ENCODE measurements at regions not wholly inside any gene's neighbourhood (a gene's known extent, or its start where the extent isn't known, plus 50 kb on each side); places are given as distances from the start of the nearest gene placed in this dataset.

DNA sequence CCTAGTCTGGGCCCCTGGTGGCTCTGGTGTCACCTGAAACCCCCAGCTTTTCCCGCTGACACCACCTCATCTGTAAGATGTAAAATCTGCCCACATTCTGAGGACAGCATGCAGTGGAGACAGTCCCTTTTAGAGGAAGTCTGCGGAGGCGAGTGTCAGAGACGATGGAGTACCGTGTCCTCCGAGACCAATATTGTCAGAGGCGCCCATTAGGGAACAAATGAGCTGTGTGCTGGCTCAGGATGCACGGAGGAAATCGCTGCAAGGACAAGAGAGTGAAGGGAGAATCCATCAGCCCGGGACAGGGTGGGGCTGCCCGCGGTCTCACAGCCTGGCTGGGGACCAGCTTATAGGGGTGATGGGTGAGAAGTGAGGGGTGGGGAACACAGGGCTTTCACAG lies 214.8 kb downstream of the MATN1 start:
- Histone ChIP-seq H3K36me3 (no peaks in the 10 kb centered on the region), H3K27ac (no peak overlapping the region), H3K27me3 (no peaks in the 10 kb centered on the region), H3K4me1 (no peaks in the 10 kb centered on the region), H3K9me3 (no peaks in the 10 kb centered on the region), H3K4me3 (no peak overlapping the region)
- WGBS, 2 donors, result 49 to 51% methylated on average over 12 of the region's 12 CpGs
- DNase-seq (ENCODE audit: low spot score in 2 of 2), result no peak
- no peak for TF ChIP-seq EP300 (IDR thresholded peaks at IDR 0.05)
- TF ChIP-seq, protein P1, sequence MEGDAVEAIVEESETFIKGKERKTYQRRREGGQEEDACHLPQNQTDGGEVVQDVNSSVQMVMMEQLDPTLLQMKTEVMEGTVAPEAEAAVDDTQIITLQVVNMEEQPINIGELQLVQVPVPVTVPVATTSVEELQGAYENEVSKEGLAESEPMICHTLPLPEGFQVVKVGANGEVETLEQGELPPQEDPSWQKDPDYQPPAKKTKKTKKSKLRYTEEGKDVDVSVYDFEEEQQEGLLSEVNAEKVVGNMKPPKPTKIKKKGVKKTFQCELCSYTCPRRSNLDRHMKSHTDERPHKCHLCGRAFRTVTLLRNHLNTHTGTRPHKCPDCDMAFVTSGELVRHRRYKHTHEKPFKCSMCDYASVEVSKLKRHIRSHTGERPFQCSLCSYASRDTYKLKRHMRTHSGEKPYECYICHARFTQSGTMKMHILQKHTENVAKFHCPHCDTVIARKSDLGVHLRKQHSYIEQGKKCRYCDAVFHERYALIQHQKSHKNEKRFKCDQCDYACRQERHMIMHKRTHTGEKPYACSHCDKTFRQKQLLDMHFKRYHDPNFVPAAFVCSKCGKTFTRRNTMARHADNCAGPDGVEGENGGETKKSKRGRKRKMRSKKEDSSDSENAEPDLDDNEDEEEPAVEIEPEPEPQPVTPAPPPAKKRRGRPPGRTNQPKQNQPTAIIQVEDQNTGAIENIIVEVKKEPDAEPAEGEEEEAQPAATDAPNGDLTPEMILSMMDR (IDR thresholded peaks at IDR 0.05), result no peak
- TF ChIP-seq POLR2A (IDR thresholded peaks at IDR 0.05), result no peak

- no peak overlapping the region for H3K4me3 ChIP-seq
- 90 to 93% methylated on average over 3 of the region's 3 CpGs for WGBS, 2 donors
- no peaks in the 10 kb centered on the region for H3K9me3 ChIP-seq
- TF ChIP-seq EP300 (IDR thresholded peaks at IDR 0.05) (no peak), POLR2A (IDR thresholded peaks at IDR 0.05) (no peak)
- TF ChIP-seq, protein P1 (IDR thresholded peaks at IDR 0.05), result no peak
- no peak for DNase-seq (ENCODE audit: low spot score in 2 of 2)
- no peaks in the 10 kb centered on the region for H3K27me3 ChIP-seq
- H3K4me1 ChIP-seq, result no peaks in the 10 kb centered on the region
- no peak overlapping the region for H3K27ac ChIP-seq
- H3K36me3 ChIP-seq, result no peaks in the 10 kb centered on the region
Observed at GRCh38 chr1:30508175-30508448, 215.3 kb downstream of the MATN1 start.

GRCh38 chr1:30507401-30508174 lies 215.8 kb downstream of the MATN1 start:
- Histone ChIP-seq H3K27ac (no peak overlapping the region), H3K4me1 (no peaks in the 10 kb centered on the region), H3K36me3 (no peaks in the 10 kb centered on the region), H3K9me3 (no peaks in the 10 kb centered on the region), H3K27me3 (no peaks in the 10 kb centered on the region), H3K4me3 (no peak overlapping the region)
- DNase-seq (ENCODE audit: low spot score in 2 of 2), result no peak
- WGBS, 2 donors, result 69 to 79% methylated on average over 9 to 11 of the region's 11 CpGs
- TF ChIP-seq POLR2A (IDR thresholded peaks at IDR 0.05) (no peak), EP300 (IDR thresholded peaks at IDR 0.05) (no peak)
- TF ChIP-seq, protein P1 (IDR thresholded peaks at IDR 0.05), result no peak

GRCh38 chr1:30507016-30507312 lies 216.4 kb downstream of the MATN1 start:
- WGBS, 2 donors, result 95 to 100% methylated on average over 2 of the region's 2 CpGs
- Histone ChIP-seq H3K36me3 (no peaks in the 10 kb centered on the region), H3K9me3 (peaks cover 0 to 2% (median 0%) of the 10 kb centered on the region in 4 donors), H3K4me3 (no peak overlapping the region), H3K4me1 (no peaks in the 10 kb centered on the region), H3K27me3 (no peaks in the 10 kb centered on the region), H3K27ac (no peak overlapping the region)
- no peak for TF ChIP-seq EP300 (IDR thresholded peaks at IDR 0.05)
- no peak for TF ChIP-seq POLR2A (IDR thresholded peaks at IDR 0.05)
- TF ChIP-seq, protein P1 (IDR thresholded peaks at IDR 0.05), result no peak
- no peak for DNase-seq (ENCODE audit: low spot score in 2 of 2)

DNA sequence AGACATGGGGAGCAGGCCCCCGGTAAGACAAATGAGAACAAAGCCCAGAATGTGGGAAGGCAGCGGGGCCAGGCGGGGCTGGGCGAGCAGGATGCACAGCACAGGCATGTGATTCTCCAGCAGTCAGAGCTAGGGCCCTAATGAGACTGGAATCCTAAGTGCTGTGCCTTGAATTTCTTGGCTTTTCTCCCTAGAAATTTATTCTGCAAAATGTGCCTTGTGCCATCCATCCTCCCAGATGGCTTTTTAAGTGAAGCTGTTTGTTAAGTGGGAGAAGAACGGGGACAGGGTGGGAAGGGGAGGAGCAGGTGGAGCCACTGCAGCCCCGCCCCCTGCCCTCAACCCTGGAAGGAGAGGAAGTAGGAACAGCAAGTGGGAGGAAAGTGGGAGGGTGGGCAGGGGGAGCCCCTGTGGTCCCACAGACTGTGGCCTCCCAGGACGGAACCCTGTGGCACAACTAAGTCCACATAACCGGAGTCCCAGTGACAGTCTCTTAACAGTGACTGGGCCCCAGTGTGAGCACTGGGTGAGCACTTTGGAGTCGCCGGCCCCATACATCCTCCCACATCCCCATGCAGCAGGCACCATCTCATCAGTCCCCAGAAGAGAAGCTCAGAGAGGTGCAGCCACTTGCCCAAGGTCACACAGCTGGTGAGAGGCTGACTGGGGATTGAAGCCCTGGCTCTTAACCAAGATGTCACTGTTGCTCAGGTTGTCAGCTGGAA lies 216.9 kb downstream of the MATN1 start:
- Histone ChIP-seq H3K27me3 (no peaks in the 10 kb centered on the region), H3K36me3 (no peaks in the 10 kb centered on the region), H3K4me1 (no peaks in the 10 kb centered on the region), H3K27ac (no peak overlapping the region), H3K9me3 (peaks cover 0 to 7% (median 0%) of the 10 kb centered on the region in 4 donors), H3K4me3 (no peak overlapping the region)
- 56 to 65% methylated on average over 10 of the region's 10 CpGs for WGBS, 2 donors
- no peak for TF ChIP-seq EP300 (IDR thresholded peaks at IDR 0.05)
- no peak for TF ChIP-seq POLR2A (IDR thresholded peaks at IDR 0.05)
- TF ChIP-seq, protein P1 (IDR thresholded peaks at IDR 0.05), result no peak
- no peak for DNase-seq (ENCODE audit: low spot score in 2 of 2)
